IPS-NIHi7 (cell line): ENCODE measurements at regions not wholly inside any gene's neighbourhood (a gene's known extent, or its start where the extent isn't known, plus 50 kb on each side); places are given as distances from the start of the nearest gene placed in this dataset.

Source experiments
- DNase-seq: peaks from one replicate; pipeline ENCODE4 v3.0.0; 2012; ENCODE audit warnings: mixed read lengths; ENCODE audit errors: extremely low spot score

- DNase-seq, result no peak
Observed at GRCh38 chr2:12968399-12968798, 251.7 kb downstream of the TRIB2 start.

GRCh38 chr2:12970861-12971260 lies 254.1 kb downstream of the TRIB2 start:
- no peak for DNase-seq

GRCh38 chr2:12971581-12972365 lies 255.0 kb downstream of the TRIB2 start:
- DNase-seq, result no peak

GRCh38 chr2:12978066-12978835 lies 261.5 kb downstream of the TRIB2 start:
- DNase-seq, result no peak

- no peak for DNase-seq
Observed at GRCh38 chr2:12979066-12979465, 262.3 kb downstream of the TRIB2 start.

GRCh38 chr2:12980817-12981216 lies 264.1 kb downstream of the TRIB2 start:
- DNase-seq, result peak; percentile 13

- no peak for DNase-seq
Observed at GRCh38 chr2:12982149-12982584, 265.4 kb downstream of the TRIB2 start.

GRCh38 chr2:12987246-12987645 lies 270.5 kb downstream of the TRIB2 start:
- no peak for DNase-seq

GRCh38 chr2:12988279-12988678 lies 271.5 kb downstream of the TRIB2 start:
- DNase-seq, result no peak

GRCh38 chr2:12990523-12990922 lies 273.8 kb downstream of the TRIB2 start:
- DNase-seq, result no peak

GRCh38 chr2:12998685-12999084 lies 281.9 kb downstream of the TRIB2 start:
- DNase-seq, result no peak

- peak; percentile 18 for DNase-seq
Observed at GRCh38 chr2:13000664-13001363, 284.1 kb downstream of the TRIB2 start.

- DNase-seq, result no peak
Observed at GRCh38 chr2:13001408-13001807, 284.7 kb downstream of the TRIB2 start.

- no peak for DNase-seq
Observed at GRCh38 chr2:13002536-13003331, 286.0 kb downstream of the TRIB2 start.

- DNase-seq, result no peak
Observed at GRCh38 chr2:13003500-13003899, 286.8 kb downstream of the TRIB2 start.

- no peak for DNase-seq
Observed at GRCh38 chr2:13005048-13005447, 288.3 kb downstream of the TRIB2 start.

GRCh38 chr2:13005761-13006335 lies 289.1 kb downstream of the TRIB2 start:
- DNase-seq, result no peak

- DNase-seq, result no peak
Observed at GRCh38 chr2:13006426-13006825, 289.7 kb downstream of the TRIB2 start.

GRCh38 chr2:13006829-13007717 lies 290.3 kb downstream of the TRIB2 start:
- peak; percentile 81 for DNase-seq

GRCh38 chr2:13009027-13009642 lies 292.4 kb downstream of the TRIB2 start:
- no peak for DNase-seq
